Psoas muscle (tissue), 7 donors: ENCODE measurements at regions not wholly inside any gene's neighbourhood (a gene's known extent, or its start where the extent isn't known, plus 50 kb on each side); places are given as distances from the start of the nearest gene placed in this dataset.

ENCODE experiments used
- ATAC-seq, 4 donors: fragments of 200-7000 bp; cut with Tn5 transposase; one replicate each; pipeline ENCODE4 v1.9.1; 2020; ENCODE audit warnings: moderate library complexity in 3 of 4, mild to moderate bottlenecking in 2 of 4
- DNase-seq, 2 donors: peaks; one replicate each; pipeline ENCODE4 v3.0.0-alpha.2; 2020
- H3K27ac ChIP-seq: fragments of 200-600 bp; one replicate; pipeline ENCODE4 v1.8.0; 2022
- H3K27me3 ChIP-seq, 3 donors: fragments of 200-600 bp in 1 of 3; one replicate each; pipeline versions ENCODE4 v1.6.1 to v1.8.0; 2013 to 2022; ENCODE audit warnings: low read length in 2 of 3, mild to moderate bottlenecking in 2 of 3, moderate library complexity in 1 of 3; ENCODE audit not compliant: insufficient read depth in 3 of 3
- H3K36me3 ChIP-seq, 2 donors: fragments of 200-600 bp in 1 of 2; one replicate each; pipeline versions ENCODE4 v1.6.1 to v1.8.0; 2013 to 2022; ENCODE audit warnings: low read depth in 1 of 2, mild to moderate bottlenecking in 1 of 2, moderate library complexity in 1 of 2; ENCODE audit not compliant: insufficient read depth in 1 of 2
- H3K4me1 ChIP-seq: fragments of 200-600 bp; one replicate; pipeline ENCODE4 v1.8.0; 2022
- H3K4me3 ChIP-seq: fragments of 200-600 bp; one replicate; pipeline ENCODE4 v1.8.0; 2022; ENCODE audit warnings: mild to moderate bottlenecking
- H3K9me3 ChIP-seq: fragments of 200-600 bp; one replicate; pipeline ENCODE4 v1.8.0; 2022
- CTCF ChIP-seq: fragments of 200-600 bp; IDR thresholded peaks from one replicate; pipeline ENCODE4 v1.8.0; 2022; ENCODE audit warnings: antibody characterized with exemption
- WGBS, 3 donors: extraction: QIAGEN DNeasy Blood & Tissue Kit; methylation state at CpG; one replicate each; pipeline versions ENCODE4 v1.1.6 to v1.1.7; 2013; 5-methylcytosine and 5-hydroxymethylcytosine counted together
- intact Hi-C, 2 donors: fragments of 100-400 bp; cut with DNase I; formaldehyde crosslinking; loops; one replicate each; pipeline versions ENCODE4 v1.11.0 to v1.14.2; 2022
- donor health status: healthy with polysubstance abuse.
- donor health status: DM: no; HTN: no; CAD: no; lungs with moderate emphysema.
- donor health status: Bipolar disorder and iron deficiency.
- donor health status: healthy.
- donor health status: DM: yes; HTN: yes; CAD: no.
- donor health status: DM: no; HTN: no; CAD: no.
- donor health status: DM: yes; HTN: yes; CAD: no.

GRCh38 chr9:99366621-99367020 is 144.5 kb downstream of the SEC61B start:
- no peak for ATAC-seq
- intact Hi-C loops = loop anchor here in 1 of 2 donors (5.0 kb wide), 1 partner anchor 66 kb away; no protein-coding TSS in a partner anchor

GRCh38 chr9:99368341-99369326 is 146.6 kb downstream of the SEC61B start:
- Histone ChIP-seq H3K4me1 (peaks cover 36% of the 10 kb centered on the region), H3K36me3 (no peaks in the 10 kb centered on the region), H3K9me3 (no peaks in the 10 kb centered on the region), H3K27me3 (no peaks in the 10 kb centered on the region), H3K27ac (peak overlapping the region; percentile 92), H3K4me3 (peak overlapping the region; percentile 64)
- 3 to 4% (median 3%) methylated on average over 31 of the region's 31 CpGs for WGBS, 3 donors
- intact Hi-C loops = loop anchor here in 1 of 2 donors (2.0 to 5.0 kb wide), 2 partner anchors 64 to 76 kb away; no protein-coding TSS in a partner anchor
- ATAC-seq (peak; percentile 93 to 95 (median 94)), DNase-seq (peak; percentile 67 to 86)
- TF ChIP-seq CTCF = no peak

More at GRCh38 chr9:99366621-99367020, 144.5 kb downstream of the SEC61B start:
- no peaks in the 10 kb centered on the region for H3K27me3 ChIP-seq
- no peak overlapping the region for H3K4me3 ChIP-seq
- no peak for TF ChIP-seq CTCF
- WGBS, 3 donors = 57 to 79% (median 60%) methylated on average over 4 of the region's 4 CpGs
- H3K27ac ChIP-seq = peak overlapping the region; percentile 19
- no peak for DNase-seq
- H3K9me3 ChIP-seq = no peaks in the 10 kb centered on the region
- no peaks in the 10 kb centered on the region for H3K36me3 ChIP-seq
- H3K4me1 ChIP-seq = peaks cover 36% of the 10 kb centered on the region

DNA sequence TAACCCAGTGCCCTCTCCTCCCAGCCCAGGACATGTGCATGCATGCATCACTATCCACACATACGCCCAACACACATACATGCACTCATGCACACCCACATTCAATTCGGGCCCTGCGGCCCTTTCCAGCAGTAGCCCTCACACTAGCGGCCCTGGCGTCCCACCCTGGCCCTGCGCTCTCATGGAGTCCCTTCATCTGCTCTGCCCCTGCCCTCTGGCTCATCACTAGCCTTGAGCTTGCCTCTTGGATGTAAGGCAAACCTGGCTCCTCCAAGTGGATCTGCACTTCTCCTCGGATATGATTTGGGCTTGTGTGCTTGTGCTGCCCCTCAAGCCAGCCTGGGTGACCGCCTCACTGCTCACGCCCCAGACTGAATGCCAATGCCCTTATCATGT is 147.2 kb downstream of the SEC61B start:
- H3K9me3 ChIP-seq = no peaks in the 10 kb centered on the region
- intact Hi-C loops = loop anchor here in 1 of 2 donors (2.0 to 5.0 kb wide), 2 partner anchors 63 to 75 kb away; no protein-coding TSS in a partner anchor
- H3K27ac ChIP-seq = peak overlapping the region; percentile 92
- TF ChIP-seq CTCF = no peak
- 50 to 81% (median 61%) methylated on average over 9 of the region's 9 CpGs for WGBS, 3 donors
- no peaks in the 10 kb centered on the region for H3K36me3 ChIP-seq
- no peaks in the 10 kb centered on the region for H3K27me3 ChIP-seq
- no peak for DNase-seq
- peaks cover 36% of the 10 kb centered on the region for H3K4me1 ChIP-seq
- H3K4me3 ChIP-seq = peak overlapping the region; percentile 64
- ATAC-seq = peak in 2 of 4 donors; percentile 1 to 2

DNA sequence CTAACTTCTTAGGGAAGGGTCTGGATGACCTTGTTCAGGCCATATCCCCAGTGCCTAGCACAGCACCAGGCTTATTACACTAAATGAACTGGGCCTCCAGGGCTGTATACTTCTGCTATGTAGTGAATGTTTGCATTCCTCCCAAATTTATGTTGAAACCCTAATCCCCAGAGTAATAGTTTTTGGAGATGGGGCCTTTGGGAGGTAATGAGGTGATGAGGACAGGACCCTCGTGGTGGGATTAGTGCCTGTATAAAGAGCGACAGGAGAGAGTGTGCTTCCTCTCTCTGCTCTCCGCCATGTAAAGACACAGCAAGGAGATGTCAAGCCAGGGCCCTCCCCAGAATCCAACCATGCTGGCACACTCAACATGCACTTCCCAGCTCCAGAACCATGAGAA is 148.3 kb downstream of the SEC61B start:
- DNase-seq = no peak
- Histone ChIP-seq H3K27me3 (no peaks in the 10 kb centered on the region), H3K27ac (no peak overlapping the region), H3K4me1 (peaks cover 36% of the 10 kb centered on the region), H3K36me3 (no peaks in the 10 kb centered on the region), H3K4me3 (no peak overlapping the region), H3K9me3 (no peaks in the 10 kb centered on the region)
- intact Hi-C loops = loop anchor here in 1 of 2 donors (5.0 kb wide), 1 partner anchor 77 kb away; no protein-coding TSS in a partner anchor
- ATAC-seq = no peak
- no peak for TF ChIP-seq CTCF
- 91 to 95% (median 94%) methylated on average over 3 of the region's 3 CpGs for WGBS, 3 donors
